Sigmoid colon (tissue), 4 donors: ENCODE measurements at regions not wholly inside any gene's neighbourhood (a gene's known extent, or its start where the extent isn't known, plus 50 kb on each side); places are given as distances from the start of the nearest gene placed in this dataset.

Source experiments
- EP300 ChIP-seq, 4 donors: sonication (generic); formaldehyde crosslinking; IDR thresholded peaks; one replicate each; pipeline ENCODE4 v1.6.1; 2017; ENCODE audit warnings: antibody characterized with exemption in 4 of 4
- POLR2A ChIP-seq, 2 donors: fragments of 450-650 bp; IDR thresholded peaks; one replicate each; pipeline ENCODE4 v1.6.1; 2016; ENCODE audit warnings: antibody characterized with exemption in 2 of 2, mild to moderate bottlenecking in 2 of 2, moderate library complexity in 2 of 2
- POLR2AphosphoS5 ChIP-seq, 4 donors: sonication (generic); formaldehyde crosslinking; IDR thresholded peaks; one replicate each; pipeline ENCODE4 v1.6.1; 2017; ENCODE audit warnings: antibody characterized with exemption in 4 of 4
- TF ChIP-seq, protein P1 (sequence below), 4 experiments: fragments of 450-650 bp in 3 of 4; fragments of 200-600 bp in 1 of 4; IDR thresholded peaks; one replicate each; pipeline ENCODE4 v1.5.1; 2016 to 2019; ENCODE audit warnings: antibody characterized with exemption in 4 of 4, mild to moderate bottlenecking in 3 of 4, moderate library complexity in 2 of 4

DNA sequence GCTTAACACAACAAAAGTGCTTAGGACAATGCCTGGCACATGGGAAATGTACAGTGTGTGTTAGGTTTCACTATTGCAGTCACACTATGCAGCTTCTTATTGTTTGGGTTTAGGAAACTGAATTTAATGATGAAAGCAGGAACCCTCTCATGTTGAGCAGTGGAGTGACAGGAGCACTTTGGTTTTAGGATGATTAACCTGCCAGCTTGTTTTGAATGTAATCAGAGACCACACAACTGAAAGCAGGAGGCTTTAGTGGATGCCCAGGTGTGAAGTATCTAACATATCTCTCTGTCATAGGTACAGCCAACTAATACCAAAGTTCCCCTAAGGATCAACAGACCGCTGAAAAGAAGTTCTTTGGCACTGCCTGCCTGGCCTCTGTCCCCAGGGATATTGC lies 406.9 kb upstream of the USP24 start:
- TF ChIP-seq, protein P1, sequence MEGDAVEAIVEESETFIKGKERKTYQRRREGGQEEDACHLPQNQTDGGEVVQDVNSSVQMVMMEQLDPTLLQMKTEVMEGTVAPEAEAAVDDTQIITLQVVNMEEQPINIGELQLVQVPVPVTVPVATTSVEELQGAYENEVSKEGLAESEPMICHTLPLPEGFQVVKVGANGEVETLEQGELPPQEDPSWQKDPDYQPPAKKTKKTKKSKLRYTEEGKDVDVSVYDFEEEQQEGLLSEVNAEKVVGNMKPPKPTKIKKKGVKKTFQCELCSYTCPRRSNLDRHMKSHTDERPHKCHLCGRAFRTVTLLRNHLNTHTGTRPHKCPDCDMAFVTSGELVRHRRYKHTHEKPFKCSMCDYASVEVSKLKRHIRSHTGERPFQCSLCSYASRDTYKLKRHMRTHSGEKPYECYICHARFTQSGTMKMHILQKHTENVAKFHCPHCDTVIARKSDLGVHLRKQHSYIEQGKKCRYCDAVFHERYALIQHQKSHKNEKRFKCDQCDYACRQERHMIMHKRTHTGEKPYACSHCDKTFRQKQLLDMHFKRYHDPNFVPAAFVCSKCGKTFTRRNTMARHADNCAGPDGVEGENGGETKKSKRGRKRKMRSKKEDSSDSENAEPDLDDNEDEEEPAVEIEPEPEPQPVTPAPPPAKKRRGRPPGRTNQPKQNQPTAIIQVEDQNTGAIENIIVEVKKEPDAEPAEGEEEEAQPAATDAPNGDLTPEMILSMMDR (IDR thresholded peaks at IDR 0.05), result no peak
- TF ChIP-seq POLR2AphosphoS5 (IDR thresholded peaks at IDR 0.05), result no peak
- TF ChIP-seq EP300 (IDR thresholded peaks at IDR 0.05), result no peak
- TF ChIP-seq POLR2A (IDR thresholded peaks at IDR 0.05), result no peak
